ENCODE measurements at regions not wholly inside any gene's neighbourhood (a gene's known extent, or its start where the extent isn't known, plus 50 kb on each side); places are given as distances from the start of the nearest gene placed in this dataset.

DNA sequence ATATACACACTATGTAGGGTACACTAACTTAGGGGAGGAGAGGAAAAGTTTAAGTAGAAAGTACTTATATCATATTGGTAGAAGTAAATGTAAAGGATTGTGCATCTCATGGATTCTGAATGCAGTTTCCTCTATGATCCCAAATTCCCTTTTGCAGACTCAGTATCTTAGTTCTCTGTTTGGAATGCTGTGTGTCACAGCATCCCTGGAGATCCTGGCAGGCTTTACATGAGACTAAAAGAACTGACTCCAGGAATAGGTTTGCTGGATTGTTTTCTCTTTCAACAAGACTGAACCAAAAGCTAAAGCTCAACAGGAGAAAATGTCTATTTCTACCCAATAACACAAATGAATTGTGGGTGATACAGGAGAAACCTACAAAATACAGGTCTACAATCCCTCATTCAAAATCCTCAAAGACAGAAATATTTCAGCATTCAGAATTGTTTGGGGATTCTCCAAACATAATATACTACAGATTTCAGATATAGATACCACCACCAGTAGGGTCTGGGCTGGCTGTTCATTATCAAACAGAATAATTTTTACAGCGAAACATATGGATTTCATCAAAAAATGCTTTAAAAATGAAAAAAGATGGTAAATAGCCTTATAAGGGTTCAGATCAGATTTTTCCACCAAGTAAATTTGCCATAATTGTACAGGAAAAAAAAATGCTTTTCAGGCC lies 324.7 kb upstream of the GRAMD2B start:
- H3K27ac ChIP-seq: no peak overlapping the region
- in situ Hi-C loops (cut with MboI; ENCODE audit: low pct_ligation_motif_present in 1 of 4, low pct_unique_long_range_greater_than_20kb in 1 of 4, low sequenced_read_pairs in 3 of 4) (no loop called here), intact Hi-C loops (cut with DNase I; ENCODE audit: low total_unique reads) (no loop called here)
- H3K27me3 ChIP-seq: no peaks in the 10 kb centered on the region
- H3K4me1 ChIP-seq: no peaks in the 10 kb centered on the region
- TF ChIP-seq POLR2A (IDR thresholded peaks at IDR 0.05) (no peak), EP300 (IDR thresholded peaks at IDR 0.05; ENCODE audit: low read depth) (no peak), POLR2AphosphoS5 (IDR thresholded peaks at IDR 0.05) (no peak), CTCF (IDR thresholded peaks at IDR 0.05) (no peak)
- H3K9me3 ChIP-seq: no peaks in the 10 kb centered on the region
- no peaks in the 10 kb centered on the region for H3K36me3 ChIP-seq
- H3K4me3 ChIP-seq: no peak overlapping the region
- 91 to 97% methylated on average over 1 of the region's 1 CpG for WGBS, 2 donors (ENCODE audit: low coverage in 1 of 2)
- DNase-seq: no peak

- Histone ChIP-seq H3K9me3 (no peaks in the 10 kb centered on the region), H3K4me1 (no peaks in the 10 kb centered on the region), H3K27ac (no peak overlapping the region), H3K36me3 (no peaks in the 10 kb centered on the region), H3K27me3 (no peaks in the 10 kb centered on the region), H3K4me3 (no peak overlapping the region)
- WGBS, 2 donors (ENCODE audit: low coverage in 1 of 2): 86 to 91% methylated on average over 4 of the region's 4 CpGs
- intact Hi-C loops (cut with DNase I; ENCODE audit: low total_unique reads) (no loop called here), in situ Hi-C loops (cut with MboI; ENCODE audit: low pct_ligation_motif_present in 1 of 4, low pct_unique_long_range_greater_than_20kb in 1 of 4, low sequenced_read_pairs in 3 of 4) (no loop called here)
- no peak for TF ChIP-seq EP300 (IDR thresholded peaks at IDR 0.05; ENCODE audit: low read depth)
- TF ChIP-seq POLR2AphosphoS5 (IDR thresholded peaks at IDR 0.05): no peak
- TF ChIP-seq CTCF (IDR thresholded peaks at IDR 0.05): no peak
- TF ChIP-seq POLR2A (IDR thresholded peaks at IDR 0.05): no peak
- no peak for DNase-seq
Measured at GRCh38 chr5:126099077-126099476, 324.1 kb upstream of the GRAMD2B start.

DNA sequence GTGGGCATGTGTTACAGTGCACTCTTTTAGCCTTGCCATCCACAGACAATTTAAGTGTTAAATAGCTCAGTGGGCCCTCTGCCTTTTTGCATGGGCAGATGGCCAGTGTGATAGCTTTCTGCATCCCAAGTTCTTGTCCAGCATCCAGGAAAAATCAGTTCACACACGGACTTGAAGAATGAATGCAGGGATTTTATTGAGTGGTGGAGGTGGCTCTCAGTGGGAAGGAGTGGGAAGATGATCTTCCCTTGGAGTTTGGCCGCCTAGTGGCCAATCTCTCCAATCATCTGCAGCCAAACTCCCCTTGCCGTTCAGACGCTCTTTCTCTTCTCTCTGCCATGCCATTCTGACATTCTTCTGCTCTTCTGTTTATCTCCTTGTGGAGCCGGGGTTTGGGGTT lies 322.4 kb upstream of the GRAMD2B start:
- DNase-seq: no peak
- intact Hi-C loops (cut with DNase I; ENCODE audit: low total_unique reads): no loop called here
- Histone ChIP-seq H3K9me3 (no peaks in the 10 kb centered on the region), H3K4me1 (no peaks in the 10 kb centered on the region), H3K4me3 (no peak overlapping the region), H3K36me3 (no peaks in the 10 kb centered on the region), H3K27ac (no peak overlapping the region), H3K27me3 (no peaks in the 10 kb centered on the region)
- no peak for TF ChIP-seq POLR2A (IDR thresholded peaks at IDR 0.05)
- no peak for TF ChIP-seq CTCF (IDR thresholded peaks at IDR 0.05)
- TF ChIP-seq POLR2AphosphoS5 (IDR thresholded peaks at IDR 0.05): no peak
- in situ Hi-C loops (cut with MboI; ENCODE audit: low pct_ligation_motif_present in 1 of 4, low pct_unique_long_range_greater_than_20kb in 1 of 4, low sequenced_read_pairs in 3 of 4): no loop called here
- whole genome bisulfite sequencing, 2 donors (ENCODE audit: low coverage in 1 of 2): 73 to 83% methylated on average over 4 to 5 of the region's 5 CpGs

- no peaks in the 10 kb centered on the region for H3K36me3 ChIP-seq
- H3K27me3 ChIP-seq: no peaks in the 10 kb centered on the region
- H3K27ac ChIP-seq: no peak overlapping the region
- TF ChIP-seq CTCF (IDR thresholded peaks at IDR 0.05) (no peak), POLR2A (IDR thresholded peaks at IDR 0.05) (no peak), EP300 (IDR thresholded peaks at IDR 0.05; ENCODE audit: low read depth) (no peak), POLR2AphosphoS5 (IDR thresholded peaks at IDR 0.05) (no peak)
- 69 to 80% methylated on average over 2 to 4 of the region's 4 CpGs for WGBS, 2 donors (ENCODE audit: low coverage in 1 of 2)
- no peak overlapping the region for H3K4me3 ChIP-seq
- DNase-seq: no peak
- no peaks in the 10 kb centered on the region for H3K4me1 ChIP-seq
- in situ Hi-C loops (cut with MboI; ENCODE audit: low pct_ligation_motif_present in 1 of 4, low pct_unique_long_range_greater_than_20kb in 1 of 4, low sequenced_read_pairs in 3 of 4) (no loop called here), intact Hi-C loops (cut with DNase I; ENCODE audit: low total_unique reads) (no loop called here)
- H3K9me3 ChIP-seq: no peaks in the 10 kb centered on the region
Measured at GRCh38 chr5:126101901-126102300, 321.3 kb upstream of the GRAMD2B start.
